PC-3 (cell line): ENCODE measurements at regions not wholly inside any gene's neighbourhood (a gene's known extent, or its start where the extent isn't known, plus 50 kb on each side); places are given as distances from the start of the nearest gene placed in this dataset.

Experiments used
- ATAC-seq: fragments of 200-7000 bp; cut with Tn5 transposase; 2 replicates; pipeline ENCODE4 v1.9.1; 2020; ENCODE audit warnings: mild to moderate bottlenecking, moderate library complexity
- BruUV-seq: library from RNA; stranded (reverse); fragments of 400-500 nt; replicated peaks from 2 replicates; lab custom pipeline; 2021; lab: Mats Ljungman, UMichigan
- CTCF ChIA-PET: fragments of 300-600 bp; sonication (Branson Sonifier 250); formaldehyde crosslinking; loops from one replicate; lab custom pipeline; 2022; ENCODE audit warnings: antibody characterized with exemption; lab: Charles Lee
- POLR2A ChIA-PET: fragments of 300-600 bp; sonication (Branson Sonifier 250); formaldehyde crosslinking; loops from one replicate; lab custom pipeline; 2022; ENCODE audit warnings: antibody characterized with exemption; ENCODE audit not compliant: unreplicated experiment; lab: Charles Lee
- DNase-seq: peaks from one replicate; pipeline ENCODE4 v3.0.0-alpha.2; 2015
- H2AFZ ChIP-seq: fragments of 300-600 bp; sonication (generic); 2 replicates; pipeline ENCODE4 v1.6.0; 2016; ENCODE audit warnings: antibody characterized with exemption, low read length
- H3F3A ChIP-seq: fragments of 300-600 bp; sonication (generic); one replicate; pipeline ENCODE4 v1.6.0; 2017; ENCODE audit warnings: antibody characterized with exemption, low read length, control low read depth, mild to moderate bottlenecking; ENCODE audit not compliant: unreplicated experiment
- H3K27ac ChIP-seq: fragments of 300-600 bp; sonication (generic); 2 replicates; pipeline ENCODE4 v1.5.1; 2016; ENCODE audit warnings: mild to moderate bottlenecking, low read length
- H3K27me3 ChIP-seq: fragments of 300-600 bp; sonication (generic); 2 replicates; pipeline ENCODE4 v1.6.1; 2016; ENCODE audit warnings: low read length, mixed read lengths
- H3K36me3 ChIP-seq: fragments of 300-600 bp; sonication (generic); 2 replicates; pipeline ENCODE4 v1.6.1; 2016; ENCODE audit warnings: low read depth, mixed run types, low read length, mixed read lengths
- H3K4me1 ChIP-seq: fragments of 300-600 bp; sonication (generic); 2 replicates; pipeline ENCODE4 v1.5.1; 2016; ENCODE audit warnings: low read length; ENCODE audit not compliant: insufficient read depth
- H3K4me2 ChIP-seq: fragments of 300-600 bp; sonication (generic); 2 replicates; pipeline ENCODE4 v1.6.0; 2016; ENCODE audit warnings: low read length
- H3K4me3 ChIP-seq: fragments of 300-600 bp; sonication (generic); 2 replicates; pipeline ENCODE4 v1.5.1; 2016; ENCODE audit warnings: mild to moderate bottlenecking, low read length, mixed read lengths
- H3K79me2 ChIP-seq: fragments of 300-600 bp; sonication (generic); 2 replicates; pipeline ENCODE4 v1.6.1; 2017; ENCODE audit warnings: low read length, mixed read lengths
- H3K9ac ChIP-seq: fragments of 300-600 bp; sonication (generic); 2 replicates; pipeline ENCODE4 v1.6.0; 2016; ENCODE audit warnings: mild to moderate bottlenecking, low read length
- H3K9me2 ChIP-seq: fragments of 300-600 bp; sonication (generic); replicated peaks from 2 replicates; pipeline ENCODE4 v1.6.1; 2016; ENCODE audit warnings: mixed run types, low read length, mixed read lengths
- H3K9me3 ChIP-seq: fragments of 300-600 bp; sonication (generic); 2 replicates; pipeline ENCODE4 v1.6.1; 2016; ENCODE audit warnings: low read length, mixed read lengths
- H4K20me1 ChIP-seq: fragments of 300-600 bp; sonication (generic); 2 replicates; pipeline ENCODE4 v1.6.1; 2016; ENCODE audit warnings: low read length, mixed read lengths
- EZH2 ChIP-seq: fragments of 300-600 bp; sonication (generic); IDR thresholded peaks from one replicate; pipeline ENCODE4 v1.6.1; 2017; ENCODE audit warnings: antibody characterized with exemption, mild to moderate bottlenecking, low read length; ENCODE audit not compliant: unreplicated experiment
- EZH2phosphoT487 ChIP-seq: fragments of 300-600 bp; sonication (generic); IDR thresholded peaks from 2 replicates; pipeline ENCODE4 v1.6.1; 2018; ENCODE audit warnings: mild to moderate bottlenecking, antibody characterized with exemption, low read length, borderline replicate concordance
- intact Hi-C: fragments of 100-400 bp; cut with micrococcal nuclease; formaldehyde crosslinking; loops from 2 replicates; pipeline ENCODE4 v1.9.0; 2023
- TF ChIP-seq, protein P1 (sequence below): fragments of 300-600 bp; sonication (generic); conservative IDR thresholded peaks from 2 replicates; pipeline ENCODE4 v1.5.1; 2017; ENCODE audit warnings: antibody characterized with exemption, low read depth, mild to moderate bottlenecking, low read length

DNA sequence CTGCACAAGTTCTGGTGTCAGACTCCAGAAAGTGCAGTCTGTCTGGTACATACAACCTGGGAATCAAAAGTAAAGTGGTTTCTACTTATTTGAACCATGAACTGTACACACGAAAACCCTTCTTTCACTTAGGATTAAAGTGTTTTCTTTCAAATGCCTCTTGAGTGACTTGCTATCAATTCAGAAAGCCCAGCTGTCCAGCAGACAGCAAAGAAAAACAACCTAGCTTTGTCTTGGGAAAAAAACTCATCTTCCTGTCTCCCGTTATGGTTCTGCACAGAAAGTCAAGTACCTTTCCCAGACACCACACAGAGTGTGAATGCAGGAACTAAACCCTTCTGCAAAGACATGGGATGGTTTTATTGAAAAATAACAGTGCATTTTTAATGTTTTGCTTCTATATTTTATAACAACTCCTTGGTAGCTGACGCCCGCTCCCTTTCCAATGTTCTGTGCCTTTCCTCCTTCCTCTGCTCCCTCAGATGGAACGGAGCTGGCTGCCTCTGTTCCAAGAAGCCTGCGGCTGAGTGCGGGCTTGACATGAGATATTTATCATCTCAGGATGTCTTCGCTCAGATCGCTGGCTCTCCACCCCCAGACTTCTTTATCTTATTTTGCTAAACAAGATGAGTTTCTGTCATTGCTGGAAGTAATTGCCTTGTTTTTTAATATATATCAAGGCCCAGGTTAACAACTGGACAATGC lies 322.3 kb upstream of the B3GAT1 start:
- TF ChIP-seq, protein P1, sequence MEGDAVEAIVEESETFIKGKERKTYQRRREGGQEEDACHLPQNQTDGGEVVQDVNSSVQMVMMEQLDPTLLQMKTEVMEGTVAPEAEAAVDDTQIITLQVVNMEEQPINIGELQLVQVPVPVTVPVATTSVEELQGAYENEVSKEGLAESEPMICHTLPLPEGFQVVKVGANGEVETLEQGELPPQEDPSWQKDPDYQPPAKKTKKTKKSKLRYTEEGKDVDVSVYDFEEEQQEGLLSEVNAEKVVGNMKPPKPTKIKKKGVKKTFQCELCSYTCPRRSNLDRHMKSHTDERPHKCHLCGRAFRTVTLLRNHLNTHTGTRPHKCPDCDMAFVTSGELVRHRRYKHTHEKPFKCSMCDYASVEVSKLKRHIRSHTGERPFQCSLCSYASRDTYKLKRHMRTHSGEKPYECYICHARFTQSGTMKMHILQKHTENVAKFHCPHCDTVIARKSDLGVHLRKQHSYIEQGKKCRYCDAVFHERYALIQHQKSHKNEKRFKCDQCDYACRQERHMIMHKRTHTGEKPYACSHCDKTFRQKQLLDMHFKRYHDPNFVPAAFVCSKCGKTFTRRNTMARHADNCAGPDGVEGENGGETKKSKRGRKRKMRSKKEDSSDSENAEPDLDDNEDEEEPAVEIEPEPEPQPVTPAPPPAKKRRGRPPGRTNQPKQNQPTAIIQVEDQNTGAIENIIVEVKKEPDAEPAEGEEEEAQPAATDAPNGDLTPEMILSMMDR: no peak
- TF ChIP-seq EZH2 (no peak), EZH2phosphoT487 (no peak)
- H3K27me3 ChIP-seq: peaks cover 12% of the 10 kb centered on the region; the same call in 1 of the 2 replicates
- DNase-seq (no peak), ATAC-seq (no peak)
- no peaks in the 10 kb centered on the region for H3F3A ChIP-seq
- H4K20me1 ChIP-seq: no peaks in the 10 kb centered on the region
- no TSS peak for BruUV-seq
- no peak overlapping the region for H2AFZ ChIP-seq
- no peak overlapping the region for H3K4me3 ChIP-seq
- intact Hi-C loops: no loop called here
- H3K9me3 ChIP-seq: 0 out of 2 replicates have a peak, but pooled peaks cover 6% of the 10 kb centered on the region
- no peaks in the 10 kb centered on the region for H3K36me3 ChIP-seq
- no peaks in the 10 kb centered on the region for H3K9me2 ChIP-seq
- no peak overlapping the region for H3K4me2 ChIP-seq
- CTCF ChIA-PET: interaction anchor here (0.6 kb wide), 1 partner anchor 915 kb away, joined by 3 read pairs; no protein-coding TSS in a partner anchor
- no peaks in the 10 kb centered on the region for H3K4me1 ChIP-seq
- no peak overlapping the region for H3K9ac ChIP-seq
- POLR2A ChIA-PET: no interaction called here
- no peak overlapping the region for H3K27ac ChIP-seq
- H3K79me2 ChIP-seq: no peaks in the 10 kb centered on the region

DNA sequence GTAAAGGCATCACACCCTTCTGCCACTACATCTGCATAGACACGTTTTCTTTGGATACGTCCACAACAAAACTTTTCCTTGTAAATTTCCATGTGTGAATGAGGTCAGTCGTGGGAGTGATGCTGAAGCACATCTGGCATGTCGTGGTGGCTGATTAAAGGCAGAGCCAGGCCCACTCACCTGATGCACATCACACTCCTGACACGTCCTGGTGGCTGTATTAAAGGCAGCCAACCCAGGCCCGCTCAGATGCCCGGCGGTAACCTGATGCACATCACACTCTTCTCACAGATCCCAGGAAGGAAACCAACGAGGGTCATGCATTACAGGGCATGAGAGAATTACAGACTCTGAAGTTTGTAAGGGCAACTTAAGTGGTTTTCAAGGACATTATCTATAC lies 321.6 kb upstream of the B3GAT1 start:
- H3K9me3 ChIP-seq: 0 out of 2 replicates have a peak, but pooled peaks cover 6% of the 10 kb centered on the region
- H4K20me1 ChIP-seq: no peaks in the 10 kb centered on the region
- BruUV-seq: no TSS peak
- DNase-seq: no peak
- CTCF ChIA-PET: no interaction called here
- no peak overlapping the region for H3K9ac ChIP-seq
- no peaks in the 10 kb centered on the region for H3K4me1 ChIP-seq
- no peak overlapping the region for H3K4me3 ChIP-seq
- no peak overlapping the region for H3K27ac ChIP-seq
- H3K4me2 ChIP-seq: no peak overlapping the region
- no peaks in the 10 kb centered on the region for H3K36me3 ChIP-seq
- POLR2A ChIA-PET: no interaction called here
- ATAC-seq: no peak
- no peaks in the 10 kb centered on the region for H3F3A ChIP-seq
- TF ChIP-seq EZH2phosphoT487: no peak
- TF ChIP-seq, protein P1: no peak
- no peak for TF ChIP-seq EZH2
- no peak overlapping the region for H2AFZ ChIP-seq
- H3K27me3 ChIP-seq: peaks cover 12% of the 10 kb centered on the region; the same call in 1 of the 2 replicates
- H3K79me2 ChIP-seq: no peaks in the 10 kb centered on the region
- intact Hi-C loops: no loop called here
- H3K9me2 ChIP-seq: no peaks in the 10 kb centered on the region

- H3K9me3 ChIP-seq: 0 out of 2 replicates have a peak, but pooled peaks cover 6% of the 10 kb centered on the region
Observed at GRCh38 chr11:134731213-134731961, 319.3 kb upstream of the B3GAT1 start.

More at GRCh38 chr11:134731213-134731961, 319.3 kb upstream of the B3GAT1 start:
- no peaks in the 10 kb centered on the region for H3K9me2 ChIP-seq
- TF ChIP-seq EZH2: no peak
- no peak for TF ChIP-seq EZH2phosphoT487
- TF ChIP-seq, protein P1: no peak
- no peaks in the 10 kb centered on the region for H3K79me2 ChIP-seq
- no peak overlapping the region for H3K9ac ChIP-seq
- no peak overlapping the region for H3K27ac ChIP-seq
- H3K4me1 ChIP-seq: no peaks in the 10 kb centered on the region
- H4K20me1 ChIP-seq: no peaks in the 10 kb centered on the region
- H3K27me3 ChIP-seq: peaks cover 26% of the 10 kb centered on the region
- no peak overlapping the region for H2AFZ ChIP-seq
- ATAC-seq (no peak), DNase-seq (no peak)
- intact Hi-C loops: no loop called here
- H3F3A ChIP-seq: no peaks in the 10 kb centered on the region
- H3K36me3 ChIP-seq: no peaks in the 10 kb centered on the region
- no TSS peak for BruUV-seq
- POLR2A ChIA-PET: no interaction called here
- H3K4me2 ChIP-seq: no peak overlapping the region
- CTCF ChIA-PET: no interaction called here
- H3K4me3 ChIP-seq: no peak overlapping the region
